ENCODE measurements at regions not wholly inside any gene's neighbourhood (a gene's known extent, or its start where the extent isn't known, plus 50 kb on each side); places are given as distances from the start of the nearest gene placed in this dataset.
"Not testable (repeated sequence)": the region's sequence is repeated elsewhere in the genome, so short reads cannot be mapped to it uniquely, and the experiment has no call there.

GRCh38 chr12:23197266-23197665 is 572.3 kb downstream of the ETNK1 start:
- DNase-seq = no peak

- no peak for DNase-seq
Measured at GRCh38 chr12:23202728-23203127, 577.8 kb downstream of the ETNK1 start.

- peak; percentile 47 for DNase-seq
Measured at GRCh38 chr12:23204933-23205778, 580.2 kb downstream of the ETNK1 start.

- DNase-seq = no peak
Measured at GRCh38 chr12:23209793-23210192, 584.8 kb downstream of the ETNK1 start.

DNA sequence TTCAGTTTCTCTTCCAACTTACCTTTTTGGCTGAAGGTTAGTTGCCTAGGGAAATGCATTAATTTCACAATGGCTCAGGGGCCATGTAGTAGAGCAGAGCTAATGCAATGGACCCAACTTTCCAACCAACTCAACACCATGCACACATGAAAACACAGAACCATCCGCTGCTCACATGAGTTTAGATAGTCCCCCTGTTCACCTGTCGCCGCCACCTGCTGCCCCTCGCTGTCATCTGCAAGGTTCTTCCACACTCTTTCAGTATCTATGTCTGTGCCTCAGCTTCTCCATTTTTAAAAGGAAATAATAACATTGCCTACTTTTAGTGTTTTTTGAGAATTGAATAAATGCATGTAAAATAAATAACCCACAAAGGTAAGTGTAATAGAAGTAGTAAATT is 585.6 kb downstream of the ETNK1 start:
- no peak for DNase-seq

DNA sequence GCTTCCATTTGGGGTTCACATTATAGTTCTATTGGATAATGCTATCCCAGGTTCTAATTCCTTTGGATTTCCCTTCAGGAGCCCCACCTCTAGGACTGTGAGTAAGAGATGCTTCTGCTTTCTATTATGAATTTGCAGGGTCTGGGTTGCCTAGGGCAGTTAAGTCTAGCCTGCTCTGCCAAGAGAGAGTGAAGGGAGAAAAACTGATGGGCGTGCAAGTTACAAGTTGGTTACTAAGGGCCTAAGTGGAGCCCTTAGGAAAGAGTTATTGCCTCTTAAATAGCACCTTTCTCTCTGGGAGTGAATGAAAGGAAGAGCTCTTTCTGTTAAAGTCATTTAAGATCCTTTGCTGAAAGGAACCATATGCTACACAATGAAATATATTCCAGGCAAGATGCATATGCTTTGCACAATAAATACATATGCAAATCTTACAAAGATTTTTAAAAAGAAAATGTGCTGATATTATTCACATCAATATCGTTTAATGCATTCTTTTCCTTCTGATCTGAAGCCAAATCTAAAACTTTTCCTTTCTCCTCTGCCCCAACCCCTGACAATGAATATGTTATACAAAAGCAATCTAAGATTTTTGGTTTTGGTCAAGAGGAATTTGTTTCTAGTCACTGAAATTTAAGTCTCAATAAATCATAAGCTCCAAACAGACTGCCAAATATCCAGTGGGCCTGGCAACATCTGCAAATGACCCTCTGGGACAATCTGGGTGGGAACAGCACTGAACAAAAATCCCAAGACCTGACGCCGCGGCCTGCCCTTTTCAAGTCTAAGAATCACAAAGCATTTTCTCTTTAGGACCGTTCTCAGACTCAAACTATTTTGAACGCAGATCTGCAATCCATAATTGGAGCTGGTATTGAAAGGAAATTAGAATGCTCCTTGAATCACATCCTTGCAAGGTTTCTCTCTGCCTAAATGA is 586.7 kb downstream of the ETNK1 start:
- no peak for DNase-seq

GRCh38 chr12:23217158-23217557 is 592.2 kb downstream of the ETNK1 start:
- DNase-seq = no peak

DNA sequence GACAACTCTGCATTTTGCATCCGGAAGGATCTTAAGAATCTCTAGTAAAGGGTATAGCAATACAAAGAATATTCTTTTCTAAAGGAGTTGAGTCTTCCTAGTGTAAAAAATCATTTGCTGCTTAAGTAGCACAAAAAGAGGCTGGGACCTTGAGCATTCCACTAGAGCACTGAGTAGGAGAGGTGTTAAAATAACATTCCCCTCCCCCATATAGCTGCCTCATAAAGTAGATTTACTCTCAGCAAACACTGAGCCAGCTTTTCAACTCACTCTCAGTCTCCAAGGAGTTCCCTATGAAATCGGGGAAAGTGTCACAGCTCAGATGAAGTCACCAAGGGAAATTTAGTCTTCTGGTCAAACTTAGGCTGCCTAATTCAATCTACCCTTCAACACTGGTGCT is 592.7 kb downstream of the ETNK1 start:
- DNase-seq = no peak

- DNase-seq = no peak
Measured at GRCh38 chr12:23221066-23221465, 596.1 kb downstream of the ETNK1 start.

DNA sequence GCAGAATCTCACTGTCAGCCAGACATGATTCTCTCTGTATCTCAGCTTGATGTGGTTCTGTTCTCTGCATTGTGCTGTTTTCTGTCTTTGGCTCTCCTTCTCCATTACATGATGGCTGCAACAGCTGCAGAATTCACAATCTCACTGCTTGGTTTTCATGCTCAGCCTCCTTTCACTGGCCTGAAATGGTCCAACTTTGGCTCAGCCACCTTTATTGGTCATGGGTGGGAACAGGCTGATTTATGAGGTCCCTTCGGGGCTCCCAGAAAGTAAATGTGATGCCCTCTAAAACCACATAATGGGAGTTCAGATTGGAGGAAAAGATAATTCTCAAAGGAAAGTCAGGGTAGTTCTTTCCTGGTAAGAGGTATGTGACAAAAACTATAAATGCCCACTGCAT is 597.0 kb downstream of the ETNK1 start:
- DNase-seq = no peak

DNA sequence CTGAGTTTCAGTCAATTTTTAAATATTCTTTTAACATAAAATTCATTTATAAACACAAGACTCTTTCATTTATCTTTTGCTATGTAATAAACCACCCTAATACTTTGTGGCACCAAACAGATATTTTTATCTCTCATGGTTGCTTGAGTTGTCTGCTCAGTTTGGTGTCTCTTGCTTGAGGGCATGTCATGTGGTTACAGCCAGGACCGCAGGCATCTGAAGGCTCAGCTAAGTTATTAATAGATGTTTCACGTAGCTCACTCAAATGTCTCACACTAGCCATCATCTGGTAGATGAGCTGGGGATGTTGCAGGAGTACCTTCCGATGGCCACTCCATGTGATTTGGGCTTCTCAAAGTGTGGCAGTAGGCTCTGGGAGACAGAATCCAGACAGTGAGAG is 597.8 kb downstream of the ETNK1 start:
- no peak for DNase-seq

GRCh38 chr12:23228101-23228500 is 603.1 kb downstream of the ETNK1 start:
- no peak for DNase-seq

DNA sequence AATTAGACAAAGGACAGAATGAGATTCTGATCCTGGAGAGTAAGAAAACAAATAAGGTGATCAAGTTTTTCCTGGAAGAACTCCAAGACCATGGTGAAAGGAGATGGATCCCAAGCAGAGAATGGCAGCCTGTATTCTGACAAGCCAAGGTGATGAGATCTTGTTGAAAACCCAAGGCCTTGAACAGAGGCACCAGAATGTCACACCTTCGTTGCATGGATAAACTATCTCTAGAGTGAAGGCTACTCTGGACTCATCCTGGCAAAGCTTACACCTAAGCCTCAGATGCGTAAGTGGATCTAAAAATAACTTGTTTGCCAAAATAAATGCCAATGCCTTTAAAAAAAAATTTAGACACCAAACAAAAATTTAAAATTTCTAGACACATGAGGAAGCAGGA is 605.9 kb downstream of the ETNK1 start:
- no peak for DNase-seq

- no peak for DNase-seq
Measured at GRCh38 chr12:23236066-23236780, 611.3 kb downstream of the ETNK1 start.

DNA sequence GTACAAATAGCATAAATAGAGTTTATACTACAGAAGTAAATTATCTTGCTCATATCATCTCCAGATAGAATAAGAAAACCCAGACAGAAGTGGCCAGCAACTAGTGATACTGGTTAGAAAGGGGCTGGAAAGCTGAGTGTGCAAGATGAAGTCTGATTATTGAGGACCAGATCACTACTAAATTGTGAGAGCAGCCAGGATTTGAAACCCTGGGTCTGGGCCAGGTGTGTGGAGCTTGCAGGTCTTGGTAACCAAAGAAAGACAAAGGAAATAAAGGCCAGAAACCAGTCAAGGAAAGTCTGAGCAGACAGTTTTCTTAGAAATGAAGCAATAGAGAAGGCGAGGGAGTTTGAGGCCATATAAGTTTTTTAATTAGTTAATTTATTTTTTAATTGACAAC is 611.8 kb downstream of the ETNK1 start:
- no peak for DNase-seq

DNA sequence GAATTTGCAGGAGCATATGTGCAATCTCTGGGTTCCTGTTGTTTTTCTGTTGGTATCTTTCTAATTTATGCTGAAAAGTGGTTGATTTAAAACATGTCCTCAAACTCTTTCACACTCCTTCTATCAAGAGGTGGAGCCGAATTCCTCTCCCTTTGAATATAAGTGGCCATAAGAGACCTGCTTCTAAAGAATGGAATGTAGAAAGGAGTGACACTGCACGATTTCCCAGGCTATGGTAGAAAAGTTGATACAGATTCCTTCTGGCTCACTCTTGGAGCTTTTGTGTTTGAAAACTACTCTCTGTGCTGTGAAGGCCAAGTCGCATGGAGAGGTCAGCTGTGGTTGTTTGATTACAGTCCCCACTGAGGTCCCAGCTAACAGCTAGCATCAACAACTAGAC is 613.2 kb downstream of the ETNK1 start:
- no peak for DNase-seq

DNA sequence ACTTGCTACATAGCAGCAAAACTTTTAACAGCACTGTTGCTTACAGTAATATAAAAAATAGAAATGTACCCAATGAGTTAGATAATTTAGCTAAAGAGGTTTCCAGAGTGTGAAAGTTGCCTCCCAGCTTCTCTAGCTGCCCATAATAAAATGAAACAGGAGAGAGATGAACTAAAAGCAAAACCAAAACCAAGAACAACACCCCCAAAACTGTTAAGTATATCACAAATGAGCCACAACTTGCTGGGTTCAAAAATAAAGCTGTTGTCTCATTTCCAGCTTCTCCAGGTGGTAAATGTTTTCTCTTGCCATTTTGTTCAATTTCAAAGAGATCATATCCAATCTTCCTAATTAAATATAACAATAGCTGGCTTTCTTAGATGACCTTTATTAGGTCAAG is 614.0 kb downstream of the ETNK1 start:
- DNase-seq = no peak

DNA sequence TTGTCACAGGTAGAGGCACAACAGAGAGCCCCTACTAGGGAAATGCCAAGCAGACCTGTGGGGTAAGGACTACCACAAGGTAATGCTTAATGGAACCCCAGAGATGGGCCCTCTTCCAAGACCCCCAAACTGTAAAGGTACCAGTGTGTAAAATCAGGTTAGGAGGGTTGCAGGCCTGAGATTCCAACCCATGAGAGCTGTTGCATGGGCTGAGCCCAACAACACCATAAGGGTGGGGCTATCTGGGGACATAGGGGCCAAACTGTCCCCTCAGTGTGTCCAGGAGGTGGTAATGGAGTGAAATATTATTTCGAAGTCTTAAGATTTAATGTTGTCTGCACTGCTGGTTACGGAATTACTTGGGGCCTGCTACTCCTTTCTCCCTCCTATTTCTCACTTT is 620.2 kb downstream of the ETNK1 start:
- DNase-seq = no peak

DNA sequence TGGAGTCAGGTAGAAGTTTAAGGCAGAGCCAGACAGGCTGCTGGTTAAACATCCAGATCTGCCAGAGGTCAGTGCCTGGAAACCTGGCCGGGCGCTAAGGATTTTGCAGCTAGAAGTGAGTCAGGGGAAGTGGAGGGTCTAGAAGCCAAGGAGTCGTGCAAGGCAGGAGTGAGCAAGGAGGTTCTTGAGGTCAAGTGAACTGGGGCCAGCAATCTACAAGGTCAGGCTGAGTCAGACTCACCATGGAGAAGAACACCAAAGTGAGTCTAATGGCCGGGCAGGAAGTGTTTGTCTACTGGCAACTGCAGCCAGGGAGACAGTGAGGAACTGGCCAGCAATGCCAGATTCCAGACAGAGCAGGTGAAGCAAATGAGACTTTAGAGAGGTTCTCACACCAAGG is 628.2 kb downstream of the ETNK1 start:
- no peak for DNase-seq

DNA sequence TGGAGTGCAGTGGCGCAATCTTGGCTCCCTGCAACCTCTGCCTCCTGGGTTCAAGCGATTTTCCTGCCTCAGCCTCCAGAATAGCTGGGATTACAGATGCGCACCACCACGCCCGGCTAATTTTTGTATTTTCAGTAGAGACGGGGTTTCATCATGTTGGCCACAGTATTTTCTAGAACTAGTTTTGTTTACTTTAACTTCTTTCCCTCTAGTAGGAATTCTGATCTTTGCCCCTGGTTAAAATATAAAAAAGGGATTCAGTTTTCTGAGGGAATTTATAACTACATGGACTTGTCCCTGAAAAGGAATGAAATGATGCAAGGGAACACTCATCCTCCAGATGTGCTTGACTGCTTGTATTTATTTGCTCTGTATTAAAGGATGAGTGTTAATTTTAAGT is 628.9 kb downstream of the ETNK1 start:
- DNase-seq = not testable (repeated sequence)

- DNase-seq = no peak
Measured at GRCh38 chr12:23259558-23259957, 634.6 kb downstream of the ETNK1 start.

DNA sequence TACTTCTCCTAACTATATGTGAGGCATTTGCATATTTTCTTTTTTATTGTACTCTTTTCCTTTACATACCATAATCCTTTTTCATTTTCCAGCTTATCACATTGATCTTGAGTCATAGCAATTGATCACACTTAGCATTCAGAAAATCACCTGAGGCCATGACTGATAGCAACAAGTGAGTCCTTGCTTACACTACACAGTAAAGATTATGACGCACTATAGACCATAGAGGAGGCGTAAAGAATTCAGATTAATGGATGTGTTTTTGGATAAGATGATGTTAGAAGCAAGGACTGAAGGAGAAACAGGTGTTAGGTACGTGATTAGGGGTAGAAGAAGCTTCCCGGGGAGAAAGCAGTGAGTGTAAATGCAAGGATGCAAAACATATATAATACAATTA is 637.7 kb downstream of the ETNK1 start:
- DNase-seq = no peak

- DNase-seq = no peak
Measured at GRCh38 chr12:23277831-23278230, 652.9 kb downstream of the ETNK1 start.

Measured in fibroblast of skin of back (primary cell).